Osteoblast (primary cell): ENCODE measurements at regions not wholly inside any gene's neighbourhood (a gene's known extent, or its start where the extent isn't known, plus 50 kb on each side); places are given as distances from the start of the nearest gene placed in this dataset.
"Not testable (repeated sequence)": the region's sequence is repeated elsewhere in the genome, so short reads cannot be mapped to it uniquely, and the experiment has no call there.

Experiments
- DNase-seq: peaks from one replicate; pipeline ENCODE4 v3.0.0; 2011; ENCODE audit warnings: low spot score, mixed read lengths; ENCODE audit not compliant: insufficient read length; ENCODE audit errors: missing footprints
- H2AFZ ChIP-seq: 2 replicates; pipeline ENCODE4 v1.6.0; 2011; ENCODE audit warnings: mild to moderate bottlenecking, low read length
- H3K27ac ChIP-seq: 2 replicates; pipeline ENCODE4 v1.5.1; 2011; ENCODE audit warnings: mild to moderate bottlenecking, low read depth, low read length, moderate library complexity
- H3K27me3 ChIP-seq: 2 replicates; pipeline ENCODE4 v1.6.0; 2012; ENCODE audit warnings: mild to moderate bottlenecking, control low read depth, inconsistent platforms, low read length, moderate library complexity; ENCODE audit not compliant: insufficient read depth
- H3K36me3 ChIP-seq: 2 replicates; pipeline ENCODE4 v1.5.1; 2011; ENCODE audit warnings: mild to moderate bottlenecking, low read length, control low read depth, moderate library complexity; ENCODE audit not compliant: insufficient read depth
- H3K4me1 ChIP-seq: 2 replicates; pipeline ENCODE4 v1.5.1; 2011; ENCODE audit warnings: mild to moderate bottlenecking, low read length, control low read depth, moderate library complexity; ENCODE audit not compliant: insufficient read depth
- H3K4me2 ChIP-seq: 2 replicates; pipeline ENCODE4 v1.6.0; 2011; ENCODE audit warnings: mild to moderate bottlenecking, low read length; ENCODE audit not compliant: insufficient read depth
- H3K4me3 ChIP-seq: fragments of 200-600 bp; sonication (generic); 3 replicates; pipeline ENCODE4 v1.5.1; 2012; ENCODE audit warnings: mild to moderate bottlenecking, low read length, inconsistent platforms; ENCODE audit not compliant: insufficient read depth
- H3K79me2 ChIP-seq: 2 replicates; pipeline ENCODE4 v1.6.0; 2012; ENCODE audit warnings: mild to moderate bottlenecking, low read length, control low read depth, inconsistent platforms; ENCODE audit not compliant: insufficient read depth
- H3K9me3 ChIP-seq: 2 replicates; pipeline ENCODE4 v1.5.1; 2011; ENCODE audit warnings: low read depth, low read length, control low read depth
- H4K20me1 ChIP-seq: 2 replicates; pipeline ENCODE4 v1.6.0; 2012; ENCODE audit warnings: mild to moderate bottlenecking, low read length, control low read depth; ENCODE audit not compliant: insufficient read depth
- CTCF ChIP-seq: IDR thresholded peaks from 2 replicates; pipeline ENCODE4 v1.5.1; 2011; ENCODE audit warnings: mild to moderate bottlenecking, low read depth, low read length, moderate library complexity; ENCODE audit errors: extremely low read depth

- Histone ChIP-seq H3K4me2 (no peak overlapping the region), H3K36me3 (no peaks in the 10 kb centered on the region), H3K79me2 (no peaks in the 10 kb centered on the region), H3K9me3 (no peaks in the 10 kb centered on the region), H3K27me3 (peaks cover 8% of the 10 kb centered on the region), H3K27ac (no peak overlapping the region), H4K20me1 (no peaks in the 10 kb centered on the region), H3K4me3 (no peak overlapping the region), H3K4me1 (no peaks in the 10 kb centered on the region), H2AFZ (no peak overlapping the region)
- DNase-seq = no peak
- no peak for TF ChIP-seq CTCF
These were observed 343.8 kb upstream of the FRG2C start for GRCh38 chr3:75320369-75320768.

DNA sequence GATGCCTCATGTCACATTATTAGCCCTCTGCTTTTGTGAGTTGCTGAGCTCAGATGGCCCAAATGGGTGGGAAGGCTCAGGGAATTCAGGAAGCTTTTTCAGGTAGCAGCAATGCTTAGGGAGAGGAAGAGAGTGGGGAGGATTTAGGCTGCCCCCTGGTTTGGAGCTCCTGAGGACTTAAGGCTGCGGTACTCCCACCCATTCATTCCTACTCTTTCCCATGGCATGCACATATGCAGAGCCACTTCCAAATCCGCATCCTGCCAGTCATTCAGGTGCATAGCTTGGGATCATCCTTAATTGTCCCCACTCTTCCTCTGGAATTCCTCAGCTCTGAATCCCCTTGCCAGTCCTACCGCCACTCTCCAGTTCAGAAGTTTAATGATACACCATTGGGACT, 343.1 kb upstream of the FRG2C start:
- Histone ChIP-seq H3K4me2 (no peak overlapping the region), H4K20me1 (no peaks in the 10 kb centered on the region), H3K79me2 (no peaks in the 10 kb centered on the region), H3K9me3 (no peaks in the 10 kb centered on the region), H3K27me3 (peaks cover 14% of the 10 kb centered on the region), H3K4me1 (no peaks in the 10 kb centered on the region), H3K4me3 (no peak overlapping the region), H2AFZ (no peak overlapping the region), H3K36me3 (no peaks in the 10 kb centered on the region), H3K27ac (no peak overlapping the region)
- no peak for TF ChIP-seq CTCF
- no peak for DNase-seq

DNA sequence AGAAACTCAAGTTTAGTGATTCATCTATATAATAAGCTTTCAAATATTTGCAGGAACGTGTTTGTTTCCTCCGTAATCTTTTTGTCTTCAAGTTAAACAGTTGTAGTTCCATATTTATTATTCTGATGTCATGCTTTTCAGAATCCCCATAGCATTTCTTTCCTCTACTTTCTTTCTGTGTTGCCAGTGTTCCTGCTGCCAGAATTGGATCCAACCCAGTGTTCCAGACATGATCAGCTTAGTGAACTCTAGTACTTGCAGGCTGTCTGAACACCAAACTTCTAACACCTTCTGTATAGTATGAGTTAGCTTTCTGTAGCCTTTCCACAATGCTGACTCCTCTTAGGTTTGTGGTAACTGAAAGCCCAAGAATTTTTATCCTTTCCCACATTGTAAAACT, 340.2 kb upstream of the FRG2C start:
- DNase-seq, H3K9me3 ChIP-seq, H3K4me3 ChIP-seq, H3K27ac ChIP-seq, H4K20me1 ChIP-seq, H3K4me1 ChIP-seq, H3K79me2 ChIP-seq, H3K36me3 ChIP-seq, H2AFZ ChIP-seq, H3K4me2 ChIP-seq: not testable (repeated sequence)
- peaks cover 17% of the 10 kb centered on the region for H3K27me3 ChIP-seq

DNA sequence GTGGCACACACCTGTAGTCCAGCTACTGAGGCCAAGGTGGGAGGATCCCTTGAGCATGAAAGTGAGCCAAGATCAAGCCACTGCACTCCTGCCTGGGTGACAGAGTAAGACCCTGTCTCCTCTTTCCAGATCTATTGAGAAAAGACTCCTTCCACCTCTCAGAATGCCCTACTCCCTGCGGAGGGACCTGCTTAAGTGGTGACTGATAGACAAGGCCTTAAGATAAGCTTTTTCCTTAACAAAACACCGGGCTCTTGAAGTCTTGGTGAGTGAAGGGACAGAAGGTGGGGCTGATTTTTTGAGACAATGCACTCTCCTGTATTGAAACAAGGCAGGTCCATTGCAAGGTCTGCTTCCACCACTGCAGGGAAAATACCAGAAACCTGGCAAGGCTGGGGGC, 338.4 kb upstream of the FRG2C start:
- no peaks in the 10 kb centered on the region for H4K20me1 ChIP-seq
- H3K36me3 ChIP-seq = no peaks in the 10 kb centered on the region
- no peak overlapping the region for H2AFZ ChIP-seq
- no peaks in the 10 kb centered on the region for H3K79me2 ChIP-seq
- peaks cover 20% of the 10 kb centered on the region for H3K27me3 ChIP-seq
- no peak overlapping the region for H3K27ac ChIP-seq
- no peak overlapping the region for H3K4me3 ChIP-seq
- no peak overlapping the region for H3K4me2 ChIP-seq
- H3K9me3 ChIP-seq = no peaks in the 10 kb centered on the region
- H3K4me1 ChIP-seq = no peaks in the 10 kb centered on the region
- no peak for TF ChIP-seq CTCF
- no peak for DNase-seq

DNA sequence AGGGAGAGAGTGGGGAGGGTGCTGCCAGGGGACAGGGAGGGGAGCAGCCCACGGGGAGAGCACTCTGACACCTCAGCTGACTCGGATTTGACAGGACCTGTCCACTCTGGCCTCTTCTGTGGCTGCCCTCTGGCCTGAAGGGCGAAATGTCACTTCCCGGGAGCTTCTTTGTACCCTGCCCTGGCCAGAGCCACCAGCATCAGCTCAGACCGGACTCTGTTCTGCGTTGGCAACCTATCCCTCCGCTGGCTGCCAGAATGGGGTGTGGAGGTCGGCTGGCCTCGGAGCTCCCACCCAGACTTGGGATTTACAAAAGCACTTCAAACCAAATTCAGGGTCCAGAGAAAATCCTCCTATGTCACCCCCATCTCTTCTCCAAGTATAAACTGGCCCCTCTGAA, 336.7 kb upstream of the FRG2C start:
- DNase-seq = no peak
- Histone ChIP-seq H3K27ac (no peak overlapping the region), H3K79me2 (no peaks in the 10 kb centered on the region)

More for the DNA sequence above, 336.7 kb upstream of the FRG2C start:
- no peak for TF ChIP-seq CTCF
- Histone ChIP-seq H3K4me2 (no peak overlapping the region), H3K27me3 (peaks cover 20% of the 10 kb centered on the region), H3K9me3 (no peaks in the 10 kb centered on the region), H3K4me1 (peaks cover 1% of the 10 kb centered on the region), H4K20me1 (no peaks in the 10 kb centered on the region), H3K36me3 (no peaks in the 10 kb centered on the region), H3K4me3 (no peak overlapping the region), H2AFZ (no peak overlapping the region)
